ENCODE measurements at regions not wholly inside any gene's neighbourhood (a gene's known extent, or its start where the extent isn't known, plus 50 kb on each side); places are given as distances from the start of the nearest gene placed in this dataset.

GRCh38 chr4:144494280-144494679, 151.7 kb upstream of the HHIP start:
- DNase-seq = no peak

GRCh38 chr4:144495944-144496343, 150.0 kb upstream of the HHIP start:
- no peak for DNase-seq

- DNase-seq = no peak
Measured at GRCh38 chr4:144499777-144500176, 146.2 kb upstream of the HHIP start.

- no peak for DNase-seq
Measured at GRCh38 chr4:144501231-144501780, 144.7 kb upstream of the HHIP start.

- no peak for DNase-seq
Measured at GRCh38 chr4:144504883-144505282, 141.1 kb upstream of the HHIP start.

- DNase-seq = no peak
Measured at GRCh38 chr4:144507311-144508101, 138.4 kb upstream of the HHIP start.

- DNase-seq = no peak
Measured at GRCh38 chr4:144509088-144510015, 136.6 kb upstream of the HHIP start.

GRCh38 chr4:144514736-144515135, 131.2 kb upstream of the HHIP start:
- no peak for DNase-seq

- no peak for DNase-seq
Measured at GRCh38 chr4:144518181-144518895, 127.6 kb upstream of the HHIP start.

- DNase-seq = no peak
Measured at GRCh38 chr4:144531841-144532240, 114.1 kb upstream of the HHIP start.

- DNase-seq = no peak
Measured at GRCh38 chr4:144547678-144548298, 98.2 kb upstream of the HHIP start.

GRCh38 chr4:144556636-144557035, 89.3 kb upstream of the HHIP start:
- no peak for DNase-seq

GRCh38 chr4:144557404-144557803, 88.6 kb upstream of the HHIP start:
- DNase-seq = peak in 1 of 2 experiments; percentile 1

- no peak for DNase-seq
Measured at GRCh38 chr4:144562019-144562705, 83.8 kb upstream of the HHIP start.

- DNase-seq = no peak
Measured at GRCh38 chr4:144564358-144564757, 81.6 kb upstream of the HHIP start.

- no peak for DNase-seq
Measured at GRCh38 chr4:144565527-144566195, 80.3 kb upstream of the HHIP start.

GRCh38 chr4:144572660-144573059, 73.3 kb upstream of the HHIP start:
- no peak for DNase-seq

GRCh38 chr4:144574000-144574399, 72.0 kb upstream of the HHIP start:
- DNase-seq = no peak

GRCh38 chr4:144574509-144574908, 71.4 kb upstream of the HHIP start:
- DNase-seq = no peak

GRCh38 chr4:144575181-144575580, 70.8 kb upstream of the HHIP start:
- DNase-seq = peak in 1 of 2 experiments; percentile 1

GRCh38 chr4:144578681-144579080, 67.3 kb upstream of the HHIP start:
- DNase-seq = no peak
